ENCODE measurements at regions not wholly inside any gene's neighbourhood (a gene's known extent, or its start where the extent isn't known, plus 50 kb on each side); places are given as distances from the start of the nearest gene placed in this dataset.

DNA sequence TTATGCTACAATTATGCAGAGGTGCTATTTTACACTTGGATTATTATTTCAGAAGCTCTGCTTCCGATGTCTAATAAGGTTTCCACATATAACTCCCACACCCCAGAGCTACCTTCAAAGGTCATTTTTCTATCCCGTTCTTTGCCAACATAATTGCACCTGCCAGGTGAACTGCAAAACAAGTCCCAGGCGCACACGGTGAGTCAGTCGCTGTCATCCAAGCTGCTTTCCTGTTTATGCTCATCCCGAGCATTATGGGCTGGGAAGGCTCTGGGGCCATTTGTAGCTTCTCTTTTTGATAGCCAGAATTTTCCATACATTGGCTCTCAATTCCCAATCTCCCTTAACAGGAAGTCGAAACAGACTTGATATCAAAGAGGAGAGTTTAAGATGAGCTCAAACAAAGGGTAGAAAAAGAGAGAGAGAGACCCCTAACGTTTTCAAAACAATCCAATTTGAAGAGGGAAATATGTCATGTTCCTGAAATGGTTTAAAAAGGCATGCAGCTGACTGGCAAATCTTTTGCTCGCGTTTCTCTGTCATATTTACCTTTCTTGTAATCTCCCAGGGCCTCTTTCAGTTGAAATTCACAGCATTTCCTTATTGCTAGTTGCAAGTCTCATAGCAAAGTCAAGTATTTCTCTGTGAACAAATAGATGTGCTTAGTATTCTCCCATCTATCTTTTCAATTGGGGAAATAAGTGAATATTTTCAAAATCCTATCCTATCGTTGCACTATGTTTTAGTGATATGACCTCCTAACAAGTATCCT is 815.9 kb downstream of the KCNA4 start:
- no peak for DNase-seq (ENCODE audit: insufficient read length, low spot score)
- TF ChIP-seq TAF1 (IDR thresholded peaks at IDR 0.05; ENCODE audit: low read depth, low read length) (no peak), POLR2AphosphoS5 (IDR thresholded peaks at IDR 0.05; ENCODE audit: low read depth, low read length) (no peak), POU2F2 (IDR thresholded peaks at IDR 0.05; ENCODE audit: low read depth, low read length) (no peak), PAX5 (IDR thresholded peaks at IDR 0.05; ENCODE audit: insufficient read depth, low read length, severe bottlenecking) (no peak), POLR2A (IDR thresholded peaks at IDR 0.05; ENCODE audit: low read depth, low read length) (no peak), SPI1 (IDR thresholded peaks at IDR 0.05; ENCODE audit: low read depth, low read length) (no peak)
- no peak for FAIRE-seq

DNA sequence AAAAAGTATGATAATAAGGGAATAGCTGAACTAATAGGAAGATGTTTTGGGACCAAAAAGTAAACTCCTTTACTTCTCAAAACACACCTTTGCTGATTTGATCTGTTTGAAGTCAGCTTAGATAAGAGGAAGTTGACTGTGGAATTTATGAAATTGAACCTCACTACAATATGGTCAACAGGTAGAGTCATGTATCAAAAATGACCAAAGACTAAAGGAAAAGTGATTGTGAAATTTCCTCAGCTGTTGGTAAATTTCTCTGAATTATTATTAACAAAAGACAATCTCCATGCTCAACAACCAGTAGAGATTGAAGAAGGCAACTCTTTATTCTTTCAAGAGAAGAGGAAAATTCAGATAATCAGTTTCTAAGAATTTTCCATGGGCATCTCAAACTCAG is 826.5 kb downstream of the KCNA4 start:
- DNase-seq (ENCODE audit: insufficient read length, low spot score), result no peak
- FAIRE-seq, result no peak
- no peak for TF ChIP-seq TAF1 (IDR thresholded peaks at IDR 0.05; ENCODE audit: low read depth, low read length)
- TF ChIP-seq SPI1 (IDR thresholded peaks at IDR 0.05; ENCODE audit: low read depth, low read length), result no peak
- no peak for TF ChIP-seq POU2F2 (IDR thresholded peaks at IDR 0.05; ENCODE audit: low read depth, low read length)
- no peak for TF ChIP-seq POLR2AphosphoS5 (IDR thresholded peaks at IDR 0.05; ENCODE audit: low read depth, low read length)
- TF ChIP-seq POLR2A (IDR thresholded peaks at IDR 0.05; ENCODE audit: low read depth, low read length), result no peak
- TF ChIP-seq PAX5 (IDR thresholded peaks at IDR 0.05; ENCODE audit: insufficient read depth, low read length, severe bottlenecking), result no peak

DNA sequence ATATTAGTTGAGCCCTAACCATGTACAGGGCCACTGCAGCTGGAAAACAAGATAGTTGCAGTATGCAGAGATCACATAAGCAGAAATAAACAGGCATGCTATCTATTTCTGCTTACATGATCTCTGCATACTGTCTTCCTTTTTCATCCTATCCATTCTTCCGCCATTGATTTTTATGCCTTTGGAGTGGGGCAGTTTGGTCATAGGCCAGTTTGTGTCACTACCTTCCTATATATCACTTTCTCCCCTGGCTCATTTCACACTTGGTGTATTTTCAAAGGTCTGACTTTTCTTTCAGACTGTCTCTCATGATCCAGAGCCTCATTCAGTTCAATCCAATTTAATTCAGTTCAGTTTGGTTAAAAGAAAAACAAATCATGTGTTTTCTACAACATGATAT is 829.6 kb downstream of the KCNA4 start:
- no peak for DNase-seq (ENCODE audit: insufficient read length, low spot score)
- TF ChIP-seq TAF1 (IDR thresholded peaks at IDR 0.05; ENCODE audit: low read depth, low read length), result no peak
- TF ChIP-seq SPI1 (IDR thresholded peaks at IDR 0.05; ENCODE audit: low read depth, low read length), result no peak
- TF ChIP-seq POLR2A (IDR thresholded peaks at IDR 0.05; ENCODE audit: low read depth, low read length), result no peak
- TF ChIP-seq PAX5 (IDR thresholded peaks at IDR 0.05; ENCODE audit: insufficient read depth, low read length, severe bottlenecking), result no peak
- TF ChIP-seq POLR2AphosphoS5 (IDR thresholded peaks at IDR 0.05; ENCODE audit: low read depth, low read length), result no peak
- no peak for TF ChIP-seq POU2F2 (IDR thresholded peaks at IDR 0.05; ENCODE audit: low read depth, low read length)
- no peak for FAIRE-seq

DNA sequence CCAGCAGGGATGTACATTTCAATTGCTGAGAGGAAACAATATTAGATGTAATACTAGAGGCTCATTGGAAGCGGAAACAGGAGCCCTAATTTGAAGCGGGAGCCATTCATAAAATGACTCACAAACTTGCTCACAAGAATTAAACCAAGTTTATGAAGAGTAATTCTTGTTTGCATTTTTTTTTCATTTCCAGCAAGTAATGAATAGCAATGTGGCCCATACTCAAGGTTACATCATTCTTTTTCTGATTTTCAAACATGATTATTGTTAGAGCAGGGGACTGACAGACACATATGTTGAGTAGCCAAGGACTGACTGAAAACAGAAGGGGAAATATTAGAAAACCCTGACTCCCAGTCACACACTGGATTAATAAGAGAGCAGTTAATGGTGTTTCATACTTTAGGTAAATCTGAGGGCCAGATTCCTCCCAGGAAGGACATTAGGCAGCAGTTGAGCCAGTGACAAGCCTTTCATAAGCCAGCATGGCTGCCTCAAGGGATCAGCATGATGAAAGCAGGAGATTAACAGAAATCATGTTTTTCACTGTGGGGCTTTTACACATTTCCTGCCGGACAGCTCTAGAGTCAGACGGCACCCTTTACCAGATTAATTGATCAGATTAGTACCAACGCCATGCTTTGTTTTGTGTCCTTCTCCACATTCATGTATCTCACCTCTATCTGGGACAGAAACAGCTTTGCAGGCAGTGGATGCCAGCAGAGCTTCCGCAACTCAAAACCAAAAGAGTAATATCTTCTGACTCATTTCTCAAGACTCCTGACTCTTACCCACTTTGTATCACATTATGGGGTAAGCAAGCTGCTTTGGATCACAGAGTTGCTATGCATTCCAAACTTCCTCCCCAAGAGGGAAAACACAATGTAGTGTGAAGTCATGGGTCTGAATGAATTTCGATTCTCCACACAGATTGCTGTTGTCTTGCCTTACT is 831.6 kb downstream of the KCNA4 start:
- TF ChIP-seq POU2F2 (IDR thresholded peaks at IDR 0.05; ENCODE audit: low read depth, low read length), result no peak
- FAIRE-seq (no peak), DNase-seq (ENCODE audit: insufficient read length, low spot score) (no peak)

DNA sequence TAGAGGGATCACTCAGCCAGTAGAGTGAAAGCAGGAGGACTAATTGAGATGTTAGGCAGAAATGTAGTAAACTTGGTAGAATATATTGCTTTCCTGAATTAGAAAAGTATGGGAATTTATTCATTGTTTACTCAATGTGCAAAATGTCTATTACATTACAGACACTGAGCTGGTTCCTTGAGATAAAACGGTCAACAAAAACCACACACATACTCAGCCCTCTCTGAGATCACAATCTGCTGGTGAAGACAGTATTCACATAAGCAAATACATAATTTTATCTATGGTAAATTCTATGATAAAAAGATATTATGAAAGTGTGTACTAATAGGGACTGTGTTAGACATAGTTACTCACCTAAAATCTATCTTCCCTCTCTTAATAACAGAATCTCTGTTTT is 833.5 kb downstream of the KCNA4 start:
- TF ChIP-seq POLR2AphosphoS5 (IDR thresholded peaks at IDR 0.05; ENCODE audit: low read depth, low read length), result no peak
- no peak for TF ChIP-seq POLR2A (IDR thresholded peaks at IDR 0.05; ENCODE audit: low read depth, low read length)
- TF ChIP-seq TAF1 (IDR thresholded peaks at IDR 0.05; ENCODE audit: low read depth, low read length), result no peak
- TF ChIP-seq POU2F2 (IDR thresholded peaks at IDR 0.05; ENCODE audit: low read depth, low read length), result no peak
- TF ChIP-seq SPI1 (IDR thresholded peaks at IDR 0.05; ENCODE audit: low read depth, low read length), result no peak
- no peak for TF ChIP-seq PAX5 (IDR thresholded peaks at IDR 0.05; ENCODE audit: insufficient read depth, low read length, severe bottlenecking)
- FAIRE-seq (no peak), DNase-seq (ENCODE audit: insufficient read length, low spot score) (no peak)

DNA sequence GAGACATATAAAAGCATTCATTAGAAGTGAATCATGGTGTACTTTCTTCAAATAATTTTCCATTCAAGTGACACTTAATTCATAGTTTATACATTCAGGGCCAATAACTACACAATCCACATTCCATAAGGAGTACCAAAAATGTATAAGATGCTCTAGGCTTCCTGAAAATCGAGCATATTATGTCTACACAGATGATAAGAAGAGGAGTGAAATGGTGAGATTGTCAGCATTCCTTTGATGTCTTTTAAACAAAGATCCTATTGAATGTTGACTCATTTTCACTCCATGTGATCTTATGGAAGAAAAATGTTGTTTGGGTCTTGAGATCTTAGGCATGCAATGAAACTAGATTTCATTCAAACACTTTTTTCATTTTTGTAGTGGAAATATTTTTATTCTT is 843.2 kb downstream of the KCNA4 start:
- FAIRE-seq (no peak), DNase-seq (ENCODE audit: insufficient read length, low spot score) (no peak)
- TF ChIP-seq TAF1 (IDR thresholded peaks at IDR 0.05; ENCODE audit: low read depth, low read length), result no peak
- TF ChIP-seq POU2F2 (IDR thresholded peaks at IDR 0.05; ENCODE audit: low read depth, low read length), result no peak

DNA sequence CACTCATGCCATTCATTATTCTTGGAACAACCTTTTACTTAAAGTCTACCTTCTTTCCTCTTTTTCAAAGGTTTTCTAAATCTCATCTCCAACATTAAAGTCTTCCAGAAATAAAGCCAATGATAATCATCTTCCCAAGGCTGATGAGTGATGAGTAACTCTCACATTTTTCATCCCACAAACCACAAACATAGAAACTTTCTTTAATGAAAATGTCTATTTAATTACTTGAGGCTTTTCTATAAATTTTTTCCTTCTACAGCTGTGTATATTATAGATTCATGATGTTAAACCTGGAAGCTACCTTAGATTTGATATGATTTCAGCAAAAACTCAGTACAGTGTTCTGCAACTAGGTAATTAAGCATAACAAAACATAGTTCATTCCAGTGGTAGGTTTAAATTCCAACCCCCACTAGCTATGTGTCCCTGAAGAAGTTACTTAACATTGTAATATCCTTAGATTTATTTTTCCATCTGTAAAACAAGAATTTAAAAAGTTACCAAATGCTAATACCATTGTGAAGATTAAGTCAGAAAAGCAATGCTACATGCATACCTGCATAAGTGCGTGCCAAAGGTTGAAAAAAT is 845.4 kb downstream of the KCNA4 start:
- no peak for DNase-seq (ENCODE audit: insufficient read length, low spot score)
- no peak for FAIRE-seq

DNA sequence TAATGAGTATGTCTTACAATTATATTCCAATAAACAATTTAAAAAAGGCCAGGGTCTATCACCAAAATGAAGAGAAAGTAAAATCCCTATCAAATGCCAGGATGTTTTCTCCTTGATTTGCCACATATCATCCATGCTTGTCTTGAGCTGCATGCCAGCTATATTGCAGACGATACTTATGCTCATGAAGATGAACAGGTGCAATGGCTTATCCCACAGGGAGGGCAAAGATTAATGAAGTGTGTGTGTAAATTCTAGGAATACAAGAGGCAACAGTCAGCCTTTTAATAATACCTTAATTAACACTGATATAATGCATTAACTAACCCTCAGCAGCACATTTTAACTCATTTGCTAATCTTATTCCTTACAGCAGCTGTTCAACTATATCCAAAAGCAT is 850.5 kb downstream of the KCNA4 start:
- no peak for TF ChIP-seq POLR2A (IDR thresholded peaks at IDR 0.05; ENCODE audit: low read depth, low read length)
- TF ChIP-seq POU2F2 (IDR thresholded peaks at IDR 0.05; ENCODE audit: low read depth, low read length), result no peak
- no peak for TF ChIP-seq PAX5 (IDR thresholded peaks at IDR 0.05; ENCODE audit: insufficient read depth, low read length, severe bottlenecking)
- TF ChIP-seq SPI1 (IDR thresholded peaks at IDR 0.05; ENCODE audit: low read depth, low read length), result no peak
- TF ChIP-seq POLR2AphosphoS5 (IDR thresholded peaks at IDR 0.05; ENCODE audit: low read depth, low read length), result no peak
- no peak for TF ChIP-seq TAF1 (IDR thresholded peaks at IDR 0.05; ENCODE audit: low read depth, low read length)
- DNase-seq (ENCODE audit: insufficient read length, low spot score) (no peak), FAIRE-seq (no peak)

More for the DNA sequence above, 845.4 kb downstream of the KCNA4 start:
- no peak for TF ChIP-seq POLR2AphosphoS5 (IDR thresholded peaks at IDR 0.05; ENCODE audit: low read depth, low read length)
- TF ChIP-seq TAF1 (IDR thresholded peaks at IDR 0.05; ENCODE audit: low read depth, low read length), result no peak
- no peak for TF ChIP-seq PAX5 (IDR thresholded peaks at IDR 0.05; ENCODE audit: insufficient read depth, low read length, severe bottlenecking)
- TF ChIP-seq POU2F2 (IDR thresholded peaks at IDR 0.05; ENCODE audit: low read depth, low read length), result no peak
- no peak for TF ChIP-seq SPI1 (IDR thresholded peaks at IDR 0.05; ENCODE audit: low read depth, low read length)
- TF ChIP-seq POLR2A (IDR thresholded peaks at IDR 0.05; ENCODE audit: low read depth, low read length), result no peak

DNA sequence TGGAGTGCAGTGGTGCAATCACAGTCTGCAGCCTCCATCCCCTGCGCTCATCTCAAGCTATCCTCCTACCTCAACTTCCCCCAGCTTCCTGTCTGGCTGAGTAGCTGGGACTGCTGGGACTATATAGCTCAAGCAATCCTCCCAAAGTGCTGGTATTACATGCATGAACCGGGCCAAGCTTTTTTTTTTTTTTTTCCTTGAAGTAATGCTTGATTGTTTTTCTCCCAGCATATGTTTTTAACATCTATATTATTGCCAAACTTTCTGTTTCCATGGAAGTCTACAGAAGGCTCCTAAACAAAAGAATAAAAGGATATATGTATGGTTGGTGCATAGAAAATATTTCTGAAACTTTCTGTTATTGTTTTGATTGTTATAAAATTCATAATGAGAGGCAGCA is 853.6 kb downstream of the KCNA4 start:
- no peak for FAIRE-seq
- TF ChIP-seq POLR2AphosphoS5 (IDR thresholded peaks at IDR 0.05; ENCODE audit: low read depth, low read length) (no peak), SPI1 (IDR thresholded peaks at IDR 0.05; ENCODE audit: low read depth, low read length) (no peak), TAF1 (IDR thresholded peaks at IDR 0.05; ENCODE audit: low read depth, low read length) (no peak), POU2F2 (IDR thresholded peaks at IDR 0.05; ENCODE audit: low read depth, low read length) (no peak)
- DNase-seq (ENCODE audit: insufficient read length, low spot score), result no peak
